ENCODE measurements at regions not wholly inside any gene's neighbourhood (a gene's known extent, or its start where the extent isn't known, plus 50 kb on each side); places are given as distances from the start of the nearest gene placed in this dataset.

DNA sequence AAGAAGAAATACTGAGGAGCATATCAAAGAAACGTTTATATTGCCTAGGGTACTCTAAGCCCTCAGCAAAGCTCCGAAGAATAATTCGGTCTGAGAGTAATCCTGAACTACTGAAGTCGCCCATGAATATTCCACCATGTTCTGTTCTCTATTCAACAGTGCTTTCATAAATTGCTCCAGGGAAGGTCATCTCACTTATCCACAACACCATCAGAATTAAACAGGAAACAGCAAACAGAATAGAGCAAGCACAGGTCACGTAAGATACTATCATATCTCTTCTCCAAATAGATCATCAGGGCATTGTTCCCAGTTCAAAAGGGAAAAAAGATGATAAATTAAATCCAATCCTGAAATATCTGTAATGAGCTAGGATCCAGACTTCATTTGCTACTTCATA lies 325.6 kb downstream of the DEPDC1B start:
- DNase-seq (no peak), ATAC-seq (no peak)

DNA sequence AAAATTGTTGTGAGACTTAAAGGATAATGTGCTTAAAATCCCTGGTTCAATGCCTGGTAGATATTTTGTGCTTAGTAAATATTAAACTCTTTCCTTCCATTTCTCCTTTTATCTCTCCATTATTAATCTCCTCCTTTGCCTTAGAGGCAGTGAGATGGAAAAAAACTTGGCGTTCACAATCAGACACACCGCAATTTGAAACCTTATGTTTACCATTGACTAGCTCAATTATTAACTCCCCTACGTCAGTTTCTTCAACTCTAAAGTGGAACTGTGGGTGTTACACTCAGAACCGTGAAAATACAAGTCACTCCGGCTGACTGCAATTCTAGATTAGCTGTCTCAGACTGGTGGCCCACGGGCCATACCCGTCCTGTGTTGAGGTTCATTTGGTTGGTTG lies 327.2 kb downstream of the DEPDC1B start:
- ATAC-seq (no peak), DNase-seq (no peak)

DNA sequence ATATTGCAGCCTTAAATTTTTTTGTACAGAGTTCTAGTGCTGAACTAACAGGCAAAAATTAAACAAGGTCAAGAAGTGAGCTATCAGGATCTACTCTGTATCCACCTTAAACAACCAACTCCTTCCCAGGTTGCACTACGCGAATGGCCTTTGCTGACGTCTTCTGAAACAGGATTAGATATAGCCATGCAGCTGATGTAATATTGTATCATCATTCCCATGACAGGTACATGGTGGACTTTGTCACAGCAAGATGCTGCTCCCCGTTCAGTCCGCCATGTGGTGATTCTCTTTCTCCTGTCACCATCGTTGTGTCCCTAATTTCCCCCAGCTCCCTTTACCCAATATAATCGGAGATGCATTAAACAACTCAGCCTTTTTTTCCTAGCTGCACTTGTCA lies 328.9 kb downstream of the DEPDC1B start:
- DNase-seq (no peak), ATAC-seq (no peak)

DNA sequence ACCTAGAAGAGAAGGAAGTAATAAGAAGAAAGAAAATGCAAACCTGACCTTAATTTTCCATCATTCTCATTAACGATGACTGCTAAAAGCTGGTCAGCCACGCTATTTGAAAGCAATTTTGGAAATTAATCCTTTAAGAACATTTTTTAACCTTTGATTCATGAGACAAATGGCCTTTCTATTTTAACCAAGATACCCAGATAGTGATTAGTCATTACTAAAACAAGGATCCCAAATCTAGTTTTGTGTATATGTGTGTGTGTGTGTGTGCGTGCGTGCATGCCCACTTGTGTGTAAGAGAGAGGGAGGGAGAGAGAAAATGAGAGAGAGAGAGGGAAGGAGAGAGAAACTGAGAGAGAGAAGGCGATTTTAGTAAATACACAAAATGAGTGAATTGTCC lies 329.5 kb downstream of the DEPDC1B start:
- no peak for DNase-seq
- no peak for ATAC-seq

DNA sequence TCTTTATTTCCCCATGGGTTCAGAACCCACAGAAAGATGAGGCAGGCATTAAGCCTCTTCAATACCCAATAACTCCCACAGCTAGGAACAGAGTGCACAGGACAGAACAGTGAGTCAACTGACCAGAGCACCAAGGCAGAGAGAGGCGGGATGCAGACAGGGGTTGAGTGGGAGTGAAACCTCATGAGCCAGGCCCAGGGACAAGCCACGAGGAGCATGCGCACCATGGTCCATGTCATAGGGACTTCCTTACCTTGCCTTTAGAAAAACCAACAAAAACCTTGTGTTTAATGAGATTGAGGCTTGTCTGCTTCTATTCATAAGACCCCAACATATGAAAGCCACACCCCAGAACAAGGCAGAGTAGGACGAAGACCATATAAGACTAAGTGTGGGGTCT lies 330.6 kb downstream of the DEPDC1B start:
- DNase-seq (no peak), ATAC-seq (no peak)

DNA sequence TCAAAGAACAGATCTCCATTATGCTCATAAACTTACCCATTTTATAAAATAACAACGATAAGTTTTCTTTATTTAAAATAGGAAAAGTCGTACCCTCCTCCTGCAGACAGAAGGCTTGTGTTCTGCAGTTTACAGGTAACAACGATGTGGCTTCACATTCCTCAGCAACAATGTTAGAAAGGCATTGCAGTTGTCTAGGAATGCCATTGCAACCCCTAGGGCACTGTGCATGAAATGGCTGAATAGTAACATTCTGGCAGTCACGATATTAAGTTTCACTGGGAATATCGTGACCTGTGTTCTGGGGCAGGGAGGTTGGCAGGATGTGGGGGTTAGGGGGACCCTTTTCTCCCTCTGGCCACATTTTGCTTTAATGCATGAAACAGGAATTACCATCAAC lies 331.9 kb downstream of the DEPDC1B start:
- ATAC-seq (no peak), DNase-seq (no peak)

DNA sequence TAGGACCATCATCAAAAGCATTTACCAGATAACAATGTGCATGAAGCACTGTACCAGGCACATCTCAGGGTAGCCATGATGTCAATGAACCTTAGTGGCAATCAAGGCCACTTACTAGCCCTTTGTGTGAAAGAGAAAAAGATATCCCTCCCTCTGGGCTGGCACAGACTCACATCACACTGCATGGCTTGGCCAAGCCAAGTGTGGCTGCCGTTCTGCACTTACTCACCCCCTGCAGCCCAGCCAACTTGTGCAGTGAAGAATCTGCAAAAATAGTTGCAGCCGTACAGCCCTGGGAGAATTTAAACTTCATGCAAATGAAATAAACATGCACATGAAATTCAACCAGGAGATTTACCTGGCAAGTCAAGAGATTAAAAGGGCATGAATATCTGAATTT lies 333.5 kb downstream of the DEPDC1B start:
- DNase-seq (no peak), ATAC-seq (no peak)

DNA sequence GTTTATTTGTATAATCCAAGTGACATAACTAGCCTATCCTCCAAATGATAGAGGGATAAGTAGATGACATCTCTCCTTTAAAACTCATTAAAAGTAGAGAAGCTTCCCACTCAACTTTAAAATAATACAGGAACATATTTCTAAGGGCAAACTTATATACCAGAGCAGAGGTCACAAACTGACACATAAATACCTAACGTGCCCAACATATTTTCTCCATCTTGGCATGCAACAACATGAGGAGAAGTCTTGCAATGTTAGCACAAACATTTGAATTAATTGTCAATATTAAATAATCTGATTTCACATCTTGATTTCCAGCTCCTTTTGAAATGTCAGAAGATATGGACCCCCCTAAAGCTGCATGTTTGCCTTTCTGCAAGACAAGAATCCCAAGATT lies 335.0 kb downstream of the DEPDC1B start:
- DNase-seq (no peak), ATAC-seq (no peak)

DNA sequence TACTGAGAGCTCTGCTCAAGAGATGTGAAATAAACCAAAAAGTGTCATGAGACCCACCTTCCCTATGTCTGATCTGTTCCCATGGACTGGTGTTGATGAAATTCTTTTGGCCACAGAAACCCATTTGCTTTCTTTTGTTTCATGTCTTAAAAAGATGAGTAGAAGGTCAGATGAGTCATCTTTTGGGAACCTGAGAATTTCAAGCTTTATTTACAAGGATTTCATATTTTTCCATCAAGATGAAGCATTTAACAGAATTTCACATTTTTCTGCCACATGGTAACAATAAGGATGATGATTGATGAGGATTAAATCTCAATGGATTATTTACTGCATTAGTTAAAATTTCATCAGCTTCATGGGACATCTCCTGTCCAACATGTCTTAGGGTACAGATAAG lies 337.8 kb downstream of the DEPDC1B start:
- no peak for ATAC-seq
- no peak for DNase-seq

DNA sequence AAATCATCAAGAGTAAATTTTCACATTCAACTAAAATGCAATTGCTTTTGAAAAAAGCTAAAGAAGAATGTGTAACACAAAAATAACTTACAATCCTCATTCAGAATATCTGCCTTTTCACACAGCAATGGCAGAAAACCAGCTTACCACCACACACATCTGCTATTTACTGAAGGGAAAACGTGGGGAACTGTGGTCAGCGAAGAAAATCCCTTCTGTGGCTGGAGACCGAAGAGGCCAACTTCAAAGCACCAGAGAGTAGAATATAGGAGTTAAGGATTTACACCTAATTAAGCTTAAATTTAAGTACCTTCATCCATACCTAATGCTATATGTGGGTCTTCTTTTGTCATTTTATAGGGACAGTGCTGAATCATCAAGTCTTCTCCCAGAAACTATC lies 339.6 kb downstream of the DEPDC1B start:
- no peak for ATAC-seq

DNA sequence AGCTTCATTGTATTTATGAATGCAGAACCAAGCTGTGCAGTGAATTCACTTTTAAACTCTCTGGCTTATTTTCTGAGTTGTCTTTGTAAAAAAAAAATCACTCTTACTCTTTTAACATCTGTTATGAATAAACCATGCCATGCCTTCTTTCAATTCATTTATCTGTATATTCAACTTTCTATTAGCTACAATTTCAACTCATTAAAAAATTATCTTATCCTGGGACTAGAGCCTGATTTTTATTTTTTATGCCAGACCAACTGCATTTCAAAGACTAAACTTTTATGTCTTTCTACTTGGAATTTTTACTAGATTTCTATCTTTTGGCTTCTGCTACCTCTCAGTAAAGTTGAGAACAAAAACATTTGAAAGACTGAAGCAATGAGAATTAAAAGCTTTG lies 342.7 kb downstream of the DEPDC1B start:
- ATAC-seq (no peak), DNase-seq (no peak)

More for the DNA sequence above, 339.6 kb downstream of the DEPDC1B start:
- DNase-seq, result no peak

DNA sequence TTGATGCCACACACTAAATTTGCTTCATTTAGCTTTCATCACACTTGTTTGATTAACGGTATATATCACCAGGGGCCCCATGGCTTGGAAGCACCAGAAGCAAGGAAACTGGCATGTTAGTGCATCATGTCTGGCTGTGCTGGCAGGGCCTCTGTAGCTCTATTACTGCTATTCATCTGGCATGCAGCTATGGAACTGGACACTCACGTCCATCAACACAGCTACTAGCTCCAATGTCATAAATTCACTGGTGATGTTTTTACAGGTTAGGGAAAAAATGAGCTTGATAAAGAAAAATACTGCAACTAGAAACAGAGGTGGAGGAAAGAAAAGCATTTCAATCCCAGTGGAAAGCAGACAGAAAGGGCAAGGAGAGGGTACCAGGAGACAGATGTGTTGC lies 343.2 kb downstream of the DEPDC1B start:
- ATAC-seq (no peak), DNase-seq (no peak)

DNA sequence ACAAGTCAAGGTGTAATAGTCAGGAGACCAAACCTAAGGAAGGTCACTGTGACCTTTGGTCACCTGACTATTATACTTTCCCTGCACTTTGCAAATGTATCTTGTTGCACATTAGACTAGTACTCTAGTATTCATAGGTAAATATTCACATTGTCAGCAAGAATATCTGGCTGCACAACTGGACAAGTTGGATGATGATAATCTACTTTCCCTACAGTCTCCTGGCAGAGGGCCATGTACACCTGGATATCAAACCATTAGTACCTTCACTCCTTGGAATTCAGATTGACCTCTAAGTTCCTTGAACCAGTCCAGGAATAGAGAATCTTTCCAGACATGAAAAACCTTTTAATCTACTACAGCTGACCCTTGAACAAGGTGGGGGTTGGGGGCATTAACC lies 344.8 kb downstream of the DEPDC1B start:
- no peak for ATAC-seq
- DNase-seq, result no peak

DNA sequence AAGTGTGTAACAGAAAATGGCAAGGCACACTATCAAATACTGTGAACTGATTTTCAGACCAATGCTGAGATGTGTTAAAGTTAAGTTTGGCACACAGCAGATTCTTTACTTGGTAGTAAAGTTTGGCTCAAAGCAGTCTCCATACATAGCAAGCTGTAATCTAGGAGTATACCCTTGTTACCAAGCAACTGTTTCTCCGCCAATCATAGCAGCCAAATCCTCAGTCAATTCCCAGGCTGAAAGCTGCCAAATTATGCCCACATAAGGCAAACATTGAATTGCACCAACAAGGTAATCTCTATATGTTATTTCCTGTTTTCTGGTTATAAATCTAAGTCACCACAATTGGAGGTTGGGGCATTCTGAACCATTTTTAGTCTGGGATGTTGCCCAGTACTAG lies 345.7 kb downstream of the DEPDC1B start:
- ATAC-seq (no peak), DNase-seq (no peak)

DNA sequence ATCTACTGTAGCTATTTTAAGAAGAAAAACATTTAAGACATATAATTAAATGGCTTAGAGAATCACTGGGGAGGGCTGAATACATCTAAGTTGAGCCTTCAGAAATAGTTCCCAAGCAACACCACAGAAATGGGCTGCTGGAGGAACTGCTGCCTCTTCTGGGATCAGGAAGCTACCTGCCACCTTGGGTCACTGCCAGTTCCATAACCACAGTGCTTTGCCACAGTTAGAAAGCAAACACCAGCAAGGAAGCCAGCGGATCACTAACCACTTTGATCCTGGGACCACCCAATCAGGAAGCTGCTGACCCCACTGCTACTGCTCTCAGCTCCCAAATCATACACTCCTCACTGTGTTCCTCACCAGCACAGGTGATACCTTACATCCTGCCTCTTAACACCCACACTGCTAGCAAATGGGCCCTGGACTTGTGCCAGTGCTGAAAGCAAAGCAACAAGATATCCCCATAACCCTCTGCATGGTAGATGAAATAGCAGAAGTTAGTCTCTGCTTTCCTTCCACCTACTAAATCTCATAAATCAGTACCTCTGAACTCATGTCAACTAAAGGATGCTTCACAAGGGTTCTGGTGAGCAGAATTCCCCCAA lies 346.9 kb downstream of the DEPDC1B start:
- ATAC-seq (no peak), DNase-seq (no peak)

DNA sequence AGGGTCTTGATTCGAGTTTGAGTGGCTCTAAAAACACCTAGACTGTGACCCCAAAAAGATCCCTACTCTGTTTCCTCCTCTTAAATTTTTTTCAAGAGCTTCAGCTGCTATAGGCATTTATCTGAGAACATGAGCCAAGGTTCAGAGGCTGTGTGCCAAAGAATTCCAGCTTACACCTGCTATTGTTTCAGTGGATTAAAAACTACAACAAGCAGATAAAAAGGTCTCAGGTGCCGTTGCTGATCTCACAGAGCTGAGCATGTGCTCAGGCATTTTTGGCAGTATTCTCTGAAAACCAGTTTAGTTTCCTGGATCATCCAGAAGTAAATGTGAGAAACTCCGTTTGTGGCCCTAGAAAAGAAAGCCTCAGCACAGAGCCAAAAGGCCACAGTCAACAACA lies 349.2 kb downstream of the DEPDC1B start:
- no peak for ATAC-seq
- DNase-seq, result no peak

DNA sequence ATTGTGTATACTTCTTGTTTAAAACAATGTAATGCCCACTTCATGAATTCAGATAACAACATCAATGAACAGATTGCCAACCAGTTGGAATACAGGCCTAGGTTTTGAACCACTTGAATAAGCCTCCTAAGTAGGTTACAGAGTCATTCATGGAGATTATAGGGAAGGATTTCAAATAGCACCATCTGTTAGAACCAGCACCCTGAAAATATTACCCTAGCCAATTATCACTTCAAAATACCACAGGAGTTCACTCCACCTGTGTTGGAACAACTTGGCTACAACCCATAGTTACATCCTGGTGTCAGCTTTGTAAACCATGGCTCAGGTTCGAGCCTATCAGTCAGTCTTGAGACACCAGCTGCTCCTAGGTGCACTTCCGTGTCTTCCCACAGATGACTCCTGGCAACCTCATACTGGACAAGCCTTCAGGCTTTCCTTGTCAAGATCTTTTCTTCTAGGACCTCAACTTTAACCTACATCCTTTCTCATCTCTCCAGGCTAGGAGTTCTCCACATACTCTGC lies 350.0 kb downstream of the DEPDC1B start:
- DNase-seq, result no peak
- no peak for ATAC-seq

DNA sequence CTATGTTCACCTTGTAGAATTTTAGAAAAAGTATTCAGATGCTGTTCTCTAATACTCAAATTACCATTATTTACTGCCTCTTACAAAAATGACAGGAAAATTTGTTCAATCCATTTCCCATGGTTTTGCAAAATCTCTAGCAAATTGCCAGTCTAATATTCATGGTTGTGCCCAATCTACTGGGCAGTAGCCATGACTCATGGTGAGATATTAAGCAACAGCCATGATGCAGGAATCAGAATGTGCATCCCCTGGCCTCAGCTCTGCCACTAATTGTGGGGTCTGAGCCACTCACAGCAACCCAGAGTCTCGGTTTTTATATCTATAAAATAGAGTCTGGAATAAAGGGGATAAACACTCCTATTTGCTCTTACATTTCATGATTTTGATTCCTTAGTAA lies 353.6 kb downstream of the DEPDC1B start:
- DNase-seq (no peak), ATAC-seq (no peak)

DNA sequence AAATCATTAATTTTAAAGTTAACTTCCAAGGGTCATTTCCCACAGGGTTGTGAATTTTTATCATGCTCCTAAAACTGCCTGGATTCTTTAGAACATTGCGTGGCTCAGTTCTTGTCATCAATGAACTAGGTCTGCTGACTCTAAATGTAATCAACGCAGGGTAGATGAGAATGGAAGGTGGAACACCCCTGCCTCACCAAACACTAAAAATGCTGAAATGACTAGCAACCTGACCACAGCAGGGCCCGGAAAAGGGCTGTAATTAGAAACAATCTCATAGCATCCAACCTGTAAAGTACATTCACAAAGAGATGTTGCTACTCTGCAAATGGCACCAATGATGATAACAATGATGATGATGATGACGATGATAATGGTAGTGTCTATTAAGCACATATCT lies 356.9 kb downstream of the DEPDC1B start:
- DNase-seq (no peak), ATAC-seq (no peak)

DNA sequence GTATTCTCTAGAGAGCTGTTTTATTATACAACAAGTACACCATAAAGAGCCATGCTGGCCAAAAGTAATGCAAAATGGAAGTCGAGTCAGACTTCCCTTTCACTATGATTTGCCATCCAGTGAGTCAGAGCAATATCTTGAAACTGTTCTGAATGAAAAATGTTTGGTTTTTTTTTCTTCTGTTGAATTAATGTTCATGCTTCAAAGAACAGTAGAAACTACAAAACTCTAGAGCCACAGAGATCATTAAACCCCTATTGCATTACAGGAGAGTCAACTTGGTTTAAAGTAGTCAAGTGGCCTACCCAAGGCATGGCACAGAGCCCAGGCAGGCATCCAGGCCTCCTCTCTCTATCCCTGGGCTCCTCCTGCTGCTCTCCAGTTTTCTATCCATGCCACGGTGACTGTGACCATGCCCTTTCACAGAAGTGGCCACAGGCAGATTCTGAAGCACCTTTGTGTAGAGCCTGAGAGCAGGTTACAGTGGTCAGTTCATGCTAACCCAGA lies 358.9 kb downstream of the DEPDC1B start:
- ATAC-seq (no peak), DNase-seq (no peak)

DNA sequence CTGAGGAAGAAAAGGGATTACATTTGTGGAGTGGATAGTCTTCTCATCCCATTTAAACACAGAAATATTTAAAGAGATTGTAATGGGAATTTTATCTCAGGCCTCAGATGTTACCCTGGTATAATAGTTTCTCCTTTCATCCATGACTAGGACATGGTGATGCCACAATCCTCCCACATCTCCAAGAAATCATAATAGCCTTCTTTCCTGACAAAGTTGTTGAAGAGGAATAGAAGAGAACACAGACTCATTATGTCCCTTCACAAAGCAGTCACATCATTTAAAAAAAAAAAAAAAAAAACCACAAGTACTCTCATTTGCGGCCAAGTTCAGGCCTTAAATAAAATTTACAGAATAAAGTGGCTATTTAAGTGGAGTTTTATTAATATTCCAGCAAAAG lies 359.6 kb downstream of the DEPDC1B start:
- ATAC-seq, result no peak
- no peak for DNase-seq

DNA sequence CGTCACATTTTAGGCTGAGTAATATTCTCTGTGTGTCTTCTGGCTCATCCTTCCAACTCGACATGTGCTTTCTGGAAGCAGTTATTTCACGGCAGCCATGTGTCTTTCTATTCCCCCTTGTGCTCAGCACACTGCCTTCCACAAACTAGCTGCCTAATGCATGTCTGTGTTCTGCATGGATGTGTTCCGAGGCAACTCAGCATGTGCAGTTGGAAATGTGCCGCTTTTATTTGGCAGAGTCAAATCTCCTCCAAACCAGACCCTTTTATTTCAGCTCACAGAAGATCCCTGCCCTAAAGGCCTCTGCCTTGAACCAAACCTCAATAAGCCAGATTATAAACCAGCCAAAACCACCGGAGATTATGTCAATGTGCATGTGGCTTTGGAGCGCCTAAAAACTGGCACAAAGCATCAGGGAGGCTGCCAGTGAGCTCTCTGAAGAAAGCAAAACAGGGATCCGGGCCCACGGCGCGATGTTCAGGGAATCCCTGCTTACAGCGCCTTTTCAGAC lies 360.2 kb downstream of the DEPDC1B start:
- no peak for ATAC-seq
- no peak for DNase-seq

DNA sequence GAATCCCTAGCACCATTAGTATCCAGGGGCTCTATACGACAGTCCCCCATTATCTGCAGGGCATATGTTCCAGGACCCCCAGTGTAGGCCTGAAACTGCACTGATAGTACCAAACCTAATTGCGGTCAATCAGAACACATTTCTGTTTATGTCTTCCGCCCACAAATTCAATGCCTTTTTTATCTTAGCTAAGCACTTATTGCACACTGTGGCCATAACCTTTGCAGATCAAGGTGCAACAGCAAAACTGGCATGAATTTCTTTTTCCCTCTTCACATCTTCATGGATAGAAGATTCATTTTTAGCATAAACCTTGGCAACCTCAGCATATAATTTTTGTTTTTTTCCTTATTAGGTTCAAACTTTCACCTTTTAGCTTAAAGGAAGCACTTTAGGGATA lies 361.1 kb downstream of the DEPDC1B start:
- DNase-seq (no peak), ATAC-seq (no peak)

DNA sequence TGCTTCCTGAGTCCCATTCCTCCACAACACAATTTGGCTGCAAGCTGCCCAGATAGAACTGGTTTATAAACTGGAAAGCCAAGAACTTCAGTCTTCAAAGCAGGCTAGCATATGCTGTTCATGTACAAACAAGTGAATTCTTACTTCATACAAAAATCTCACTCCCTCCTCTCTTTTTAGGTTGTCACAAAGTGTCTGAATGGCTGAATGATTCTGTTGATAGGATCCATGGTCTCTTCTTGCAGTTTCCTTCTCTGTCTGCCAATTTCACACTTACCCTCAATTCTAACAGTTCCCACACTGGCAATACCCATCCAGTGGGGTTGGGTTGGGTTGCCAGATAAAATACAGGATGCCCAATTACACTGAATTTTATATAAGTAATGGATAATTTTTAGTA lies 363.5 kb downstream of the DEPDC1B start:
- no peak for DNase-seq
- ATAC-seq, result no peak

Data from stimulated activated naive CD8-positive, alpha-beta T cell treated with anti-CD3 and anti-CD28 coated beads, Interleukin-15, Interleukin-2, amounts not matched to agents 100 U/mL and 50 U/mL, for 24 hours (primary cell).